Esophagus squamous epithelium (tissue), 5 donors: ENCODE measurements at regions not wholly inside any gene's neighbourhood (a gene's known extent, or its start where the extent isn't known, plus 50 kb on each side); places are given as distances from the start of the nearest gene placed in this dataset.

ENCODE experiments used
- DNase-seq: peaks from one replicate; lab custom pipeline; 2025; lab: John Stamatoyannopoulos, UW
- H3K27ac ChIP-seq, 4 donors: fragments of 200-600 bp; sonication (generic); one replicate each; pipeline ENCODE4 v1.5.1; 2016 to 2019; ENCODE audit warnings: mild to moderate bottlenecking in 1 of 4
- H3K27me3 ChIP-seq, 4 donors: fragments of 200-600 bp; sonication (generic); 1 replicate in 3 of 4; 2 replicates in 1 of 4; pipeline versions ENCODE4 v1.5.1 to v1.6.0; 2017 to 2021; ENCODE audit warnings: antibody characterized with exemption in 1 of 4
- H3K36me3 ChIP-seq, 3 donors: fragments of 200-600 bp; sonication (generic); one replicate each; pipeline ENCODE4 v1.5.1; 2016 to 2019
- H3K4me1 ChIP-seq, 3 donors: fragments of 200-600 bp; sonication (generic); one replicate each; pipeline ENCODE4 v1.5.1; 2017 to 2019
- H3K4me3 ChIP-seq, 4 donors: fragments of 200-600 bp; sonication (generic); 1 replicate in 3 of 4; 2 replicates in 1 of 4; pipeline ENCODE4 v1.5.1; 2016 to 2019; ENCODE audit warnings: mild to moderate bottlenecking in 2 of 4, moderate library complexity in 1 of 4
- H3K9me3 ChIP-seq, 3 donors: fragments of 200-600 bp; sonication (generic); one replicate each; pipeline ENCODE4 v1.5.1; 2016 to 2019
- CTCF ChIP-seq, 6 experiments: fragments of 450-650 bp in 4 of 6; fragments of 200-600 bp in 2 of 6; sonication (generic) in 2 of 6; IDR thresholded peaks; one replicate each; pipeline ENCODE4 v1.5.1; 2016 to 2019; ENCODE audit warnings: antibody characterized with exemption in 6 of 6, mild to moderate bottlenecking in 4 of 6, moderate library complexity in 4 of 6
- POLR2A ChIP-seq, 4 donors: fragments of 450-650 bp; IDR thresholded peaks; one replicate each; pipeline ENCODE4 v1.6.1; 2017; ENCODE audit warnings: antibody characterized with exemption in 4 of 4, mild to moderate bottlenecking in 4 of 4, moderate library complexity in 3 of 4
- WGBS, 2 donors: methylation state at CpG; one replicate each; pipeline ENCODE4 v1.1.5; 2018; 5-methylcytosine and 5-hydroxymethylcytosine counted together
- intact Hi-C: fragments of 100-400 bp; cut with DNase I; formaldehyde crosslinking; loops from one replicate; pipeline ENCODE4 v1.15.0; 2022
- donor health status: DM: yes; HTN: yes; CAD: no.

- no peak for DNase-seq
- TF ChIP-seq POLR2A (IDR thresholded peaks at IDR 0.05) (no peak), CTCF (IDR thresholded peaks at IDR 0.05) (no peak)
- Histone ChIP-seq H3K36me3 (no peaks in the 10 kb centered on the region), H3K4me1 (no peaks in the 10 kb centered on the region), H3K9me3 (no peaks in the 10 kb centered on the region), H3K4me3 (no peak overlapping the region), H3K27me3 (no peaks in the 10 kb centered on the region), H3K27ac (no peak overlapping the region)
- intact Hi-C loops: loop anchor here (5.0 kb wide), 1 partner anchor 246 kb away; no protein-coding TSS in a partner anchor
- WGBS, 2 donors: 58 to 67% methylated on average over 7 to 8 of the region's 8 CpGs
Observed at GRCh38 chr6:154926366-154926765, 68.7 kb upstream of the TIAM2 start.

GRCh38 chr6:154928325-154928922, 66.7 kb upstream of the TIAM2 start:
- TF ChIP-seq CTCF (IDR thresholded peaks at IDR 0.05) (peak; percentile 26 to 83 (median 71)), POLR2A (IDR thresholded peaks at IDR 0.05) (no peak)
- H3K9me3 ChIP-seq: no peaks in the 10 kb centered on the region
- no peaks in the 10 kb centered on the region for H3K36me3 ChIP-seq
- no peaks in the 10 kb centered on the region for H3K27me3 ChIP-seq
- no peak for DNase-seq
- H3K4me1 ChIP-seq: peaks cover 0 to 13% (median 0%) of the 10 kb centered on the region in 3 donors
- intact Hi-C loops: loop anchor here (5.0 kb wide), 1 partner anchor 244 kb away; no protein-coding TSS in a partner anchor
- H3K4me3 ChIP-seq: no peak overlapping the region
- WGBS, 2 donors: 14% methylated on average over 5 of the region's 5 CpGs
- H3K27ac ChIP-seq: no peak overlapping the region

GRCh38 chr6:154930451-154930851, 64.7 kb upstream of the TIAM2 start:
- Histone ChIP-seq H3K9me3 (no peaks in the 10 kb centered on the region), H3K27ac (no peak overlapping the region), H3K4me3 (no peak overlapping the region), H3K36me3 (no peaks in the 10 kb centered on the region), H3K4me1 (peaks cover 0 to 13% (median 0%) of the 10 kb centered on the region in 3 donors), H3K27me3 (no peaks in the 10 kb centered on the region)
- no peak for DNase-seq
- no peak for TF ChIP-seq CTCF (IDR thresholded peaks at IDR 0.05)
- TF ChIP-seq POLR2A (IDR thresholded peaks at IDR 0.05): no peak
- WGBS, 2 donors: 90 to 93% methylated on average over 6 of the region's 6 CpGs
- intact Hi-C loops: no loop called here

GRCh38 chr6:154931711-154932424, 63.2 kb upstream of the TIAM2 start:
- H3K4me1 ChIP-seq: peaks cover 0 to 13% (median 0%) of the 10 kb centered on the region in 3 donors
- H3K27me3 ChIP-seq: no peaks in the 10 kb centered on the region
- H3K36me3 ChIP-seq: no peaks in the 10 kb centered on the region
- no peak overlapping the region for H3K4me3 ChIP-seq
- 75 to 78% methylated on average over 4 of the region's 4 CpGs for WGBS, 2 donors
- TF ChIP-seq POLR2A (IDR thresholded peaks at IDR 0.05): no peak
- no peak for TF ChIP-seq CTCF (IDR thresholded peaks at IDR 0.05)
- H3K27ac ChIP-seq: no peak overlapping the region
- intact Hi-C loops: no loop called here
- no peak for DNase-seq
- no peaks in the 10 kb centered on the region for H3K9me3 ChIP-seq

GRCh38 chr6:154932515-154933027, 62.5 kb upstream of the TIAM2 start:
- Histone ChIP-seq H3K4me3 (no peak overlapping the region), H3K27me3 (no peaks in the 10 kb centered on the region), H3K4me1 (peaks cover 0 to 14% (median 0%) of the 10 kb centered on the region in 3 donors), H3K9me3 (no peaks in the 10 kb centered on the region), H3K36me3 (no peaks in the 10 kb centered on the region), H3K27ac (no peak overlapping the region)
- 55 to 56% methylated on average over 6 of the region's 6 CpGs for WGBS, 2 donors
- TF ChIP-seq POLR2A (IDR thresholded peaks at IDR 0.05): no peak
- TF ChIP-seq CTCF (IDR thresholded peaks at IDR 0.05): no peak
- no peak for DNase-seq
- intact Hi-C loops: no loop called here
